BE2C (cell line): ENCODE measurements at regions not wholly inside any gene's neighbourhood (a gene's known extent, or its start where the extent isn't known, plus 50 kb on each side); places are given as distances from the start of the nearest gene placed in this dataset.

Experiments
- DNase-seq: peaks from one replicate; pipeline ENCODE4 v3.0.0-alpha.2; 2020
- H3K27me3 ChIP-seq: fragments of 250-450 bp; sonication (Bioruptor Pico); 2 replicates; pipeline ENCODE4 v1.5.1; 2020; ENCODE audit warnings: mild to moderate bottlenecking
- H3K36me3 ChIP-seq: fragments of 250-450 bp; sonication (Bioruptor Pico); 2 replicates; pipeline ENCODE4 v1.5.1; 2020; ENCODE audit warnings: mild to moderate bottlenecking
- H3K4me1 ChIP-seq: fragments of 250-450 bp; sonication (Bioruptor Pico); 2 replicates; pipeline ENCODE4 v1.5.1; 2020
- H3K4me3 ChIP-seq: 2 replicates; pipeline ENCODE4 v1.5.1; 2011; ENCODE audit warnings: low read depth, low read length
- H3K9me3 ChIP-seq: fragments of 250-450 bp; sonication (Bioruptor Pico); 2 replicates; pipeline ENCODE4 v1.5.1; 2020
- TF ChIP-seq, protein P1 (sequence below): IDR thresholded peaks from 2 replicates; pipeline ENCODE4 v1.5.1; 2012; ENCODE audit warnings: mild to moderate bottlenecking, low read depth, low read length

DNA sequence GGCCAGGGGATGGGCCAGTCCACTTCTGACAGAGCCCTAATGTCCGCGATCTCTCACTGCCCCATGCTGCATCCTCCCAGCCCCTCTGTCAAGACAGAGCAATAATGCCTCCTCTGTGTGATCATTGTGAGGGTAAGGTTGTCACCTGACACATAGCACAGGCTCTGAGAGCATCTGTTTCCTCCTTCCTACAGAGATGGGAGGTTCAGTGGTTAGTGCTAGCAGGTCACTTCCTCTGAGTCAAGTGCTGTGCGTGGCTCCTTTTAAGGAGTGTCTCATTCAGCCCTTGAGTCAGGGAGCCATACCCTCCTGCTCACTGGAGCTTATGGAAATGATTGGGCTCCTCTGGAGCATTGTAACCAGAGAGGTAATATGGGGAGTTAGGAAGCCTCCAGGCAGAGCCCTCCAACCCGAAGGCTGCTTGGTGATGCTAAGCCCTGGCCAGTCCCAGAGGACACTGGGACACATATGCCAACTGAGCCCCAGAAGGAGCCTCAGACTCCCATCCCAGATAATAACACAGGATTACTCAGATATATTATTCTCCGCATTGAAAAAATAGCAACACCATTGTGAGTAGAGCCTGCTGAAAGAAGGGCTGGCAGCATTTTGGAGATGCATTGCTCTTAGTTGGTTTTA, 189.0 kb downstream of the GALNT1 start:
- H3K9me3 ChIP-seq = no peaks in the 10 kb centered on the region
- H3K27me3 ChIP-seq = no peaks in the 10 kb centered on the region
- no peak for DNase-seq
- H3K36me3 ChIP-seq = no peaks in the 10 kb centered on the region
- H3K4me3 ChIP-seq = no peak overlapping the region
- H3K4me1 ChIP-seq = no peaks in the 10 kb centered on the region
- TF ChIP-seq, protein P1, sequence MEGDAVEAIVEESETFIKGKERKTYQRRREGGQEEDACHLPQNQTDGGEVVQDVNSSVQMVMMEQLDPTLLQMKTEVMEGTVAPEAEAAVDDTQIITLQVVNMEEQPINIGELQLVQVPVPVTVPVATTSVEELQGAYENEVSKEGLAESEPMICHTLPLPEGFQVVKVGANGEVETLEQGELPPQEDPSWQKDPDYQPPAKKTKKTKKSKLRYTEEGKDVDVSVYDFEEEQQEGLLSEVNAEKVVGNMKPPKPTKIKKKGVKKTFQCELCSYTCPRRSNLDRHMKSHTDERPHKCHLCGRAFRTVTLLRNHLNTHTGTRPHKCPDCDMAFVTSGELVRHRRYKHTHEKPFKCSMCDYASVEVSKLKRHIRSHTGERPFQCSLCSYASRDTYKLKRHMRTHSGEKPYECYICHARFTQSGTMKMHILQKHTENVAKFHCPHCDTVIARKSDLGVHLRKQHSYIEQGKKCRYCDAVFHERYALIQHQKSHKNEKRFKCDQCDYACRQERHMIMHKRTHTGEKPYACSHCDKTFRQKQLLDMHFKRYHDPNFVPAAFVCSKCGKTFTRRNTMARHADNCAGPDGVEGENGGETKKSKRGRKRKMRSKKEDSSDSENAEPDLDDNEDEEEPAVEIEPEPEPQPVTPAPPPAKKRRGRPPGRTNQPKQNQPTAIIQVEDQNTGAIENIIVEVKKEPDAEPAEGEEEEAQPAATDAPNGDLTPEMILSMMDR = no peak

DNA sequence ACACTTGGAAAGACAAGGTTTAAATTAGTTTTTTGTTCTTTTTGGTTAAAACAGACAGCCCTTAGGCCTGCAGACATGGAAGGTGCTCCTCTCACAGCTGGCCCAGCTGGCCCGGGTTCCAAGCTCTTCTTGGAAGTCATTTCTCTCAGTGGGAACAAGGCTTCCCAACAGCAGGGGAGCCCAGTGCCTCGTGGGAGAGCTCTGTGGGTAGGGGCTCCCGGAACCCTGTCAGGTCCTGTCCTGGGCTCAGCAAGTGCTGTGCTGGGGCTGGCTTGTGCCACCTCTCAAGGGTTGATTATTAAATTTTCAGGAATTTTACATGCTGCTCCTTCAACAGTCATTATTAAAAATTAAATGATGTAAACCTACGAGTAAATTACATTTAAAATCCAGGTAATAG, 189.6 kb downstream of the GALNT1 start:
- DNase-seq = no peak
- Histone ChIP-seq H3K9me3 (no peaks in the 10 kb centered on the region), H3K4me1 (no peaks in the 10 kb centered on the region), H3K4me3 (no peak overlapping the region), H3K36me3 (no peaks in the 10 kb centered on the region), H3K27me3 (no peaks in the 10 kb centered on the region)
- TF ChIP-seq, protein P1 = no peak

DNA sequence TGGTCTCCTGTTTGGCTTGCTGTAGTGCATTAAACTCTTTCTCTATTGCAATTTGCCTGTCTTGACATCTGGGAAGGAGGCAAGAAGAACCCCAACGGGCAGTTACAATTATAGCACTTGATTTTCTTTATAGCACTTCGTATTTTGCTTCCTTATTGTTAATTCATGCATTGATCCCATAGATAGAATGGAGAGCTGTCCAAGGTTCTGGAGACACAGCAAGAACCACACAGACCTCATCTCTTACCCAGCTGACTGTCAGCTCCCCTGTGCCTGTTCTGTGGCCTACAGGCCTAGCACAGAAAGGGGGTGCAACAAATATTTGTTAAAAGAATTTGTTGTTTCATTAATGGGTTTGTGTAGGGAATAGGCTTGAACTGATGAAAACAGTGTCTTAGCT, 194.3 kb downstream of the GALNT1 start:
- Histone ChIP-seq H3K4me3 (no peak overlapping the region), H3K4me1 (no peaks in the 10 kb centered on the region), H3K9me3 (no peaks in the 10 kb centered on the region), H3K36me3 (no peaks in the 10 kb centered on the region), H3K27me3 (no peaks in the 10 kb centered on the region)
- no peak for DNase-seq
- TF ChIP-seq, protein P1 = no peak

DNA sequence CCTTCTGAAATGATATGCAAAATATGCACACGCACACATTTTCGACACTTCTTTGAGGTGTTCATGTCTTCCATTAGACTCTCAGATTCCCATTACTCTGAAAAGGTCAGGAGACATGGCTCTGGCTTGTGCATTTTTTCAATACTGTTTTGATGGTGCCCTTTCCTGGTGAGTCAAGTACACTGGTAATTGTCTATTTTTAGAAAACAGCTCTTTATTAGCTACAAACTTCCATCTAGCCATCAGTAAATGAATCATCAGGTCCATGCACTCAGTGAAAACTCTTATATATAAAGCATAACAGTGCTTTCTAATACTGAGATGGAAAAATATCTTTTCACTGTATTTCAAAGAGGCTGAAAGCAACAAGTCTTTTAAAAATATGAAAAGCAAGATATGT, 194.9 kb downstream of the GALNT1 start:
- Histone ChIP-seq H3K27me3 (no peaks in the 10 kb centered on the region), H3K4me1 (no peaks in the 10 kb centered on the region), H3K9me3 (no peaks in the 10 kb centered on the region), H3K36me3 (no peaks in the 10 kb centered on the region), H3K4me3 (no peak overlapping the region)
- TF ChIP-seq, protein P1 = no peak
- DNase-seq = no peak

DNA sequence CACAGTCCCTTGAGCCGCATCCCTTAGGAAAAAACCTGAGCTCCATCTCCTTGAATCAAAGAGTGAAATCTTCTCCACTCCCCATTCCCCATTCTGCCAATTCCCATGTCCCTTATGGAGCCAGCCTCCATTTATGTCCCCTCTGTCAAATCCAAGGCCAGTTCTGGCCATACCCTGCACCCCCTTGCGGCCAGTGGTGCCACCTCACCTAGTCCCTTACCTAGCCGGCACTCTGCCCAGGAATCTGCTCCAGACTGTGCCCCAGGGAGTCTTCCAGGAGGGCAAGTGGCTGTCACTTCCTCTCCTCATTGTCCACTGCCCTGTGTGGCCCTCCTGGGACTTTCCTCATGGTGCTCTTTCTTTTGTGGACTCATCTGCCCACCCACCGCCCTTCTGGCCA, 195.4 kb upstream of the RMP24 start:
- Histone ChIP-seq H3K4me3 (no peak overlapping the region), H3K27me3 (no peaks in the 10 kb centered on the region), H3K36me3 (no peaks in the 10 kb centered on the region), H3K4me1 (no peaks in the 10 kb centered on the region), H3K9me3 (no peaks in the 10 kb centered on the region)
- TF ChIP-seq, protein P1 = peak; percentile 37; the same call in 1 of the 2 replicates
- DNase-seq = peak; percentile 27

DNA sequence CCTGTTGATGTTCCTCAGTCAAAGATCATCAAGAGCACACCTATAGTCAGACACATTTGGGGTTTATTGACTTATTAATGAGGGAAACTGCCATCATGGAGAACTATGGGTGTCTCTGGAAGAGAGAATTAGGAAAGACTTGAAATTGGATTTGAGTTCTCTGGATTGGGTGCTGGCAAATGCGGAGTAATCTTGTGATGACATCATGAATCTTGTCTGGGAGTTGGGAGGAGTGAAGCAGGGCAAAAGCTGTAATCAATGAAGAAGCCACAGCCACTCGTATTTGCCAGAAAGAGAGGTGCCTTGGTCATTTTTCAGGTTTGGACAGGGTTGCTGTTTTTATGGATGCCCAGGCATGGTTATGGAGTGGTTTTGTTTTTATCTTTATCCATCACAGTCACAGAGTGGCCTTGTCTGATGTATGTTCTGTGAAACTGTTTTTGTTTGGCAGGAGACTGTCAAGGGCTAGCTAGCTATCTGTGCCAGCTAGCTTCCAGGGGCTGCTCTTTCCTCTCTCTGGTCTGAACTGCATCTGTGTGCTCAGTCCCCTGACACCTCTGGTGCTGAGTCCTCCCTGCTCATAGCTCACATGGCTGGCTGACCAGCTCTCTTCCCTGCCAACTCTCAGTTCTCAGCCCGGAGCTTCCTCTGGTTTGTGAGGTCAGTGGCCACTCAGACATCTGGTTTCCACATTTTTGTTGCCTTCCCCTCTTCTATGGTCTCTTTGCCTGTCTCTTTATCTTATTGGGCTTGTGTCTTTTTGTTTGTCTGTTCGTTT, 193.4 kb upstream of the RMP24 start:
- TF ChIP-seq, protein P1 = no peak
- Histone ChIP-seq H3K27me3 (no peaks in the 10 kb centered on the region), H3K4me3 (no peak overlapping the region), H3K9me3 (no peaks in the 10 kb centered on the region), H3K4me1 (no peaks in the 10 kb centered on the region), H3K36me3 (no peaks in the 10 kb centered on the region)
- DNase-seq = no peak
